Adrenal gland (tissue), 9 donors: ENCODE measurements at regions not wholly inside any gene's neighbourhood (a gene's known extent, or its start where the extent isn't known, plus 50 kb on each side); places are given as distances from the start of the nearest gene placed in this dataset.

Experiments used
- DNase-seq, 7 donors: peaks; one replicate each; pipeline ENCODE4 v3.0.0-alpha.2; 2019 to 2020
- H3K27ac ChIP-seq, 5 donors: fragments of 200-600 bp; sonication (generic) in 4 of 5; 1 replicate in 3 of 5; 2 replicates in 2 of 5; pipeline versions ENCODE4 v1.5.1 to v1.8.0; 2016 to 2020; ENCODE audit warnings: mild to moderate bottlenecking in 1 of 5
- H3K27me3 ChIP-seq: fragments of 200-600 bp; 2 replicates; pipeline ENCODE4 v1.8.0; 2021
- H3K36me3 ChIP-seq, 2 donors: fragments of 200-600 bp; replicated peaks in 1 of 2; 1 replicate in 1 of 2; 2 replicates in 1 of 2; pipeline versions ENCODE4 v1.5.1 to v1.8.0; 2018 to 2022
- H3K4me1 ChIP-seq, 2 donors: fragments of 200-600 bp; replicated peaks in 1 of 2; 1 replicate in 1 of 2; 2 replicates in 1 of 2; pipeline versions ENCODE4 v1.5.1 to v1.8.0; 2018 to 2021
- H3K4me3 ChIP-seq, 4 donors: fragments of 200-600 bp; sonication (generic) in 3 of 4; one replicate each; pipeline ENCODE4 v1.5.1; 2016 to 2018
- H3K9me3 ChIP-seq, 3 donors: fragments of 200-600 bp; sonication (generic) in 1 of 3; replicated peaks in 1 of 3; 1 replicate in 2 of 3; 2 replicates in 1 of 3; pipeline versions ENCODE4 v1.5.1 to v1.8.0; 2016 to 2021
- POLR2A ChIP-seq, 2 donors: fragments of 450-650 bp; IDR thresholded peaks; one replicate each; pipeline ENCODE4 v1.6.1; 2017; ENCODE audit warnings: antibody characterized with exemption in 2 of 2, mild to moderate bottlenecking in 2 of 2, moderate library complexity in 1 of 2
- WGBS, 4 donors: extraction: QIAGEN DNeasy Blood & Tissue Kit in 2 of 4; methylation state at CpG; one replicate each; pipeline versions ENCODE4 v1.1.5 to v1.1.7; 2013 to 2017; 5-methylcytosine and 5-hydroxymethylcytosine counted together
- intact Hi-C, 2 donors: fragments of 100-400 bp; cut with DNase I; formaldehyde crosslinking; loops; one replicate each; pipeline versions ENCODE4 v1.14.1 to v1.15.0; 2022 to 2023
- TF ChIP-seq, protein P1 (sequence below), 6 experiments: fragments of 450-650 bp in 4 of 6; fragments of 200-600 bp in 2 of 6; sonication (generic) in 1 of 6; IDR thresholded peaks; 1 replicate in 5 of 6; 2 replicates in 1 of 6; pipeline versions ENCODE4 v1.5.1 to v1.8.0; 2016 to 2021; ENCODE audit warnings: antibody characterized with exemption in 6 of 6, mild to moderate bottlenecking in 2 of 6, moderate library complexity in 1 of 6
- donor health status: healthy with polysubstance abuse.
- donor health status: Bipolar disorder and iron deficiency.
- donor health status: DM: yes; HTN: yes; CAD: no.
- donor health status: DM: no; HTN: no; CAD: no.
- donor health status: DM: no; HTN: no; CAD: no.

DNA sequence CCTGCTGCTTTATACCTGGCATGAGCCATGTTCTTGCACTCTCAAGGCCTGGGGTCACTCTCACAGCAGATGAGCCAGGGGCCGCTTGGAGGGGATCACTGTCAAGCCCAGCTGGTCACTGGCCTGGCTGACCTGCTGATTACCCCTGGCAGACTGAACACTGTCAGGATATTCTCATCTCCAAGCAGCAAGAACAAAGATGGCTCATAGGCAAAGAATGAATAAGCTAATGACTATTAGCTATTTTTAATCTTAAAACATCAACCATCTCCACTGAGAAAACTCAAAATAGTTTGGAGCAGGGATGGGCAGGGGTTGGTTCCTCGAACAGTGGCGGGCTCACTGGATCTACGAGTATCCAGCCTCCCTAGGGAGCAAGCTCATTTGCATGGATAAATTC is 64.4 kb upstream of the ACAN start:
- TF ChIP-seq, protein P1, sequence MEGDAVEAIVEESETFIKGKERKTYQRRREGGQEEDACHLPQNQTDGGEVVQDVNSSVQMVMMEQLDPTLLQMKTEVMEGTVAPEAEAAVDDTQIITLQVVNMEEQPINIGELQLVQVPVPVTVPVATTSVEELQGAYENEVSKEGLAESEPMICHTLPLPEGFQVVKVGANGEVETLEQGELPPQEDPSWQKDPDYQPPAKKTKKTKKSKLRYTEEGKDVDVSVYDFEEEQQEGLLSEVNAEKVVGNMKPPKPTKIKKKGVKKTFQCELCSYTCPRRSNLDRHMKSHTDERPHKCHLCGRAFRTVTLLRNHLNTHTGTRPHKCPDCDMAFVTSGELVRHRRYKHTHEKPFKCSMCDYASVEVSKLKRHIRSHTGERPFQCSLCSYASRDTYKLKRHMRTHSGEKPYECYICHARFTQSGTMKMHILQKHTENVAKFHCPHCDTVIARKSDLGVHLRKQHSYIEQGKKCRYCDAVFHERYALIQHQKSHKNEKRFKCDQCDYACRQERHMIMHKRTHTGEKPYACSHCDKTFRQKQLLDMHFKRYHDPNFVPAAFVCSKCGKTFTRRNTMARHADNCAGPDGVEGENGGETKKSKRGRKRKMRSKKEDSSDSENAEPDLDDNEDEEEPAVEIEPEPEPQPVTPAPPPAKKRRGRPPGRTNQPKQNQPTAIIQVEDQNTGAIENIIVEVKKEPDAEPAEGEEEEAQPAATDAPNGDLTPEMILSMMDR (IDR thresholded peaks at IDR 0.05) = no peak
- TF ChIP-seq POLR2A (IDR thresholded peaks at IDR 0.05) = no peak
- no peak overlapping the region for H3K27ac ChIP-seq
- H3K27me3 ChIP-seq = peaks cover 16% of the 10 kb centered on the region
- intact Hi-C loops = no loop called here
- H3K4me1 ChIP-seq = no peaks in the 10 kb centered on the region
- no peaks in the 10 kb centered on the region for H3K9me3 ChIP-seq
- 59 to 82% (median 73%) methylated on average over 4 of the region's 4 CpGs for WGBS, 4 donors
- H3K4me3 ChIP-seq = no peak overlapping the region
- no peaks in the 10 kb centered on the region for H3K36me3 ChIP-seq
- DNase-seq = no peak

DNA sequence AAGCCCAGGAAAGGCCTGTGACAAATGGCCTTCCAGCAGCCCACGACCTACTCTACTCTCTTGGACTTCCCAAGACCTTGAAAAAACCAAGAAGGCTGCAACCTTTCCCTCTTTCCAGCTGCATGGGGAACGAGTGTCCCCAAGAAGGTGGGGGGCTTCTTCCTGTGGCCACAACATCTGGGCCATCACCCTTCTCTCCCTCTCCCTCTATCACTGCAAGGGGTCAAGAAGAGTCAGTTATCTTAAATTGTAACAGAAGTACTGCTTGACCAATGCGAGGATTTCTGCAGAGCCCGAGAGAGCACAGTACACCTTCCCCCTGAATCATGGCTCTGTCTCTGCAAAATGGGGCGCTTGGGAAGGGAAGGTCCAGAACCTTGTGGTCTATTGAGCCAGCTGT is 63.7 kb upstream of the ACAN start:
- 65 to 79% (median 76%) methylated on average over 4 to 5 of the region's 5 CpGs for WGBS, 4 donors
- DNase-seq = no peak
- Histone ChIP-seq H3K27me3 (peaks cover 16% of the 10 kb centered on the region), H3K36me3 (no peaks in the 10 kb centered on the region), H3K4me3 (no peak overlapping the region), H3K9me3 (no peaks in the 10 kb centered on the region), H3K27ac (no peak overlapping the region), H3K4me1 (no peaks in the 10 kb centered on the region)
- TF ChIP-seq POLR2A (IDR thresholded peaks at IDR 0.05) = no peak
- TF ChIP-seq, protein P1 (IDR thresholded peaks at IDR 0.05) = no peak
- intact Hi-C loops = no loop called here

DNA sequence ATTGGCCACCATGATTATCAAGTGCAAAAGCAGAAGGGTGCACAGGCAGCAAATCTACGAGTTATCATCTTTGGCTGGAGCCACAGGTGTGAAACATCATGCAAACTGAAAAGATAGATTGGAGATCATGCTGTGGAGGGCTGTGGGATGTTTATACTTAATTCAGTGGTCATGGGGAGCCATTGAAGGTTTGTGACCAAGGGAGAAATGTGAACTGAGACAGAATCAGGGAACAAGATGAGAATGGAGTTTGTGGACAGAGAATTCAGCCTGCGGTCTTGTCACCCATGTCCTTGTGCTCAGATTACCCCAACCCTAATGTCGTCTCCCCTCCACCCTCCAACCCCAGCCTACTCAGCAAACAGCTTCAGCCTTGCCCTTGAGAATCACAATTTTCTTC is 62.9 kb upstream of the ACAN start:
- TF ChIP-seq, protein P1 (IDR thresholded peaks at IDR 0.05) = no peak
- no peak for TF ChIP-seq POLR2A (IDR thresholded peaks at IDR 0.05)
- DNase-seq = no peak
- no peak overlapping the region for H3K4me3 ChIP-seq
- 77 to 85% (median 81%) methylated on average over 3 of the region's 3 CpGs for WGBS, 4 donors
- no peaks in the 10 kb centered on the region for H3K4me1 ChIP-seq
- H3K27ac ChIP-seq = no peak overlapping the region
- no peaks in the 10 kb centered on the region for H3K9me3 ChIP-seq
- H3K36me3 ChIP-seq = no peaks in the 10 kb centered on the region
- intact Hi-C loops = no loop called here
- H3K27me3 ChIP-seq = peaks cover 16% of the 10 kb centered on the region

DNA sequence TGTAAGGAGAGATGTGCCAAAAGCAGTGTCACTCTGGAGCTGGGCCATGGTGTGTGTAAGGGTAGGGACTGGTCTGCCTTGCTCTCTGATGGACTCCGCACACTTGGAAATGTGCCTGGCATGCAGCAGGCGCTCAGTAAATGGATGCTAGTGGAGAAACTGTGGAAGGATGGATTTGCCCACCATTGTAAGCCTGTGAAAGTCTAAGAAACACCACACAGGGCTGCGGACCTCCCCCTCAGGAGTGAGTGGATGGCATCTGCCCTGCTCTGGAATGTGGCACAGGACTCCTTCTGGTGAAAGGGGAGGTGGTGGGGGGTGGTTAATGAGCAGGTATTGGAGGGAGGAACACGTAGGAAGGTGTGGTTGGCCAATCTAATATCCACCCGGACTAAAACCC is 62.2 kb upstream of the ACAN start:
- no peak for DNase-seq
- no peaks in the 10 kb centered on the region for H3K4me1 ChIP-seq
- H3K27me3 ChIP-seq = peaks cover 16% of the 10 kb centered on the region
- WGBS, 4 donors = 87 to 93% (median 89%) methylated on average over 4 to 5 of the region's 5 CpGs
- intact Hi-C loops = no loop called here
- no peak overlapping the region for H3K4me3 ChIP-seq
- no peak for TF ChIP-seq POLR2A (IDR thresholded peaks at IDR 0.05)
- TF ChIP-seq, protein P1 (IDR thresholded peaks at IDR 0.05) = no peak
- H3K27ac ChIP-seq = no peak overlapping the region
- H3K9me3 ChIP-seq = no peaks in the 10 kb centered on the region
- no peaks in the 10 kb centered on the region for H3K36me3 ChIP-seq
